ENCODE measurements at regions not wholly inside any gene's neighbourhood (a gene's known extent, or its start where the extent isn't known, plus 50 kb on each side); places are given as distances from the start of the nearest gene placed in this dataset.

DNA sequence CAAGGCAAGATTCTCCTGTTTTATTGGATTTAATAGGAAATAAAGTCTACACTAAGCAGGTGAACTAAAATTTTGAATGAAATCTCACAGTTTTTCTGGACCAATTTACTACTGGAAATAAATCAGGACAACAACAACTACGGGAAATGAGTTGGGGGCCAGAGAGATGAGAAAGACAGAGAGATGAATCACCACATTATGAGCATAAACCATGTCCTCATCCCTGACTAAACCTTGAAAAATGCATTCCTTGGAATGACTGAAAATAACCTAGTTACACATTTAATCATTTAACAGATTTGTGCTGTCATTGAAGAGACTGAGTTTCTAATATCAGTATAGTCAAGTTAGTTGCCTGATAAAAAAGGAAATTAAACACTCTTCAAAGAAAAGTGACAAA lies 608.4 kb upstream of the KCND2 start:
- intact Hi-C loops (cut with micrococcal nuclease) = no loop called here
- Mint-ChIP-seq H3K4me1 (ENCODE audit: insufficient read depth, unreplicated experiment) (no peaks in the 10 kb centered on the region), H3K4me3 (ENCODE audit: unreplicated experiment) (no peak overlapping the region), H3K27ac (ENCODE audit: low read depth, unreplicated experiment) (no peak overlapping the region), H3K36me3 (ENCODE audit: insufficient read depth, unreplicated experiment) (no peaks in the 10 kb centered on the region), H3K9me3 (ENCODE audit: unreplicated experiment) (no peaks in the 10 kb centered on the region), H3K27me3 (ENCODE audit: insufficient read depth, unreplicated experiment) (peaks cover 47% of the 10 kb centered on the region)
- DNase-seq (ENCODE audit: unreplicated experiment) = no peak
- no TSS peak for BruUV-seq (replicated peaks)
- POLR2A ChIA-PET = no interaction called here
- CTCF ChIA-PET = no interaction called here
- TF ChIP-seq, protein P1, sequence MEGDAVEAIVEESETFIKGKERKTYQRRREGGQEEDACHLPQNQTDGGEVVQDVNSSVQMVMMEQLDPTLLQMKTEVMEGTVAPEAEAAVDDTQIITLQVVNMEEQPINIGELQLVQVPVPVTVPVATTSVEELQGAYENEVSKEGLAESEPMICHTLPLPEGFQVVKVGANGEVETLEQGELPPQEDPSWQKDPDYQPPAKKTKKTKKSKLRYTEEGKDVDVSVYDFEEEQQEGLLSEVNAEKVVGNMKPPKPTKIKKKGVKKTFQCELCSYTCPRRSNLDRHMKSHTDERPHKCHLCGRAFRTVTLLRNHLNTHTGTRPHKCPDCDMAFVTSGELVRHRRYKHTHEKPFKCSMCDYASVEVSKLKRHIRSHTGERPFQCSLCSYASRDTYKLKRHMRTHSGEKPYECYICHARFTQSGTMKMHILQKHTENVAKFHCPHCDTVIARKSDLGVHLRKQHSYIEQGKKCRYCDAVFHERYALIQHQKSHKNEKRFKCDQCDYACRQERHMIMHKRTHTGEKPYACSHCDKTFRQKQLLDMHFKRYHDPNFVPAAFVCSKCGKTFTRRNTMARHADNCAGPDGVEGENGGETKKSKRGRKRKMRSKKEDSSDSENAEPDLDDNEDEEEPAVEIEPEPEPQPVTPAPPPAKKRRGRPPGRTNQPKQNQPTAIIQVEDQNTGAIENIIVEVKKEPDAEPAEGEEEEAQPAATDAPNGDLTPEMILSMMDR (IDR thresholded peaks at IDR 0.05; ENCODE audit: unreplicated experiment) = no peak

DNA sequence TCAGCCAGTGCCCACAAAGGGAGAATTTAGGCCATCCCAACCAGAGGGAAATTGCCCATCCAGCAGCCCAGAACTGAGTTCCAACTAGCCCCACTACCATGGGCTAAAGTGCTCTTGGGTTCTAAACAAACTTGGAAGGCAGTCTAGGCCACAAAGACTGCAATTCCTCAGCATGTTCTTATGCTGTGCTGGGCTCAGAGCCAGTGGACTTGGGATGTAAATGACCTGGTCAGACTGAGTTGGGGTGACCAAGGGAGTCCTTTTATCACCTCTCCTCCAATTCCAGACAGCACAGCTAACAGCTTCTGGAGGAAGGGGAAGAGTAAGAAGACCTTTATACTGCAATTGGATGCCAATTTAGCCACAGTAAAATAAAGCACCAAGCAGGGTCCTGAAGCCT lies 607.2 kb upstream of the KCND2 start:
- ChIA-PET POLR2A (no interaction called here), CTCF (no interaction called here)
- no peak for DNase-seq (ENCODE audit: unreplicated experiment)
- H3K4me3 Mint-ChIP-seq (ENCODE audit: unreplicated experiment) = no peak overlapping the region
- no peaks in the 10 kb centered on the region for H3K9me3 Mint-ChIP-seq (ENCODE audit: unreplicated experiment)
- H3K36me3 Mint-ChIP-seq (ENCODE audit: insufficient read depth, unreplicated experiment) = no peaks in the 10 kb centered on the region
- no TSS peak for BruUV-seq (replicated peaks)
- H3K27me3 Mint-ChIP-seq (ENCODE audit: insufficient read depth, unreplicated experiment) = peaks cover 59% of the 10 kb centered on the region
- H3K4me1 Mint-ChIP-seq (ENCODE audit: insufficient read depth, unreplicated experiment) = no peaks in the 10 kb centered on the region
- TF ChIP-seq, protein P1 (IDR thresholded peaks at IDR 0.05; ENCODE audit: unreplicated experiment) = no peak
- no peak overlapping the region for H3K27ac Mint-ChIP-seq (ENCODE audit: low read depth, unreplicated experiment)
- intact Hi-C loops (cut with micrococcal nuclease) = no loop called here

DNA sequence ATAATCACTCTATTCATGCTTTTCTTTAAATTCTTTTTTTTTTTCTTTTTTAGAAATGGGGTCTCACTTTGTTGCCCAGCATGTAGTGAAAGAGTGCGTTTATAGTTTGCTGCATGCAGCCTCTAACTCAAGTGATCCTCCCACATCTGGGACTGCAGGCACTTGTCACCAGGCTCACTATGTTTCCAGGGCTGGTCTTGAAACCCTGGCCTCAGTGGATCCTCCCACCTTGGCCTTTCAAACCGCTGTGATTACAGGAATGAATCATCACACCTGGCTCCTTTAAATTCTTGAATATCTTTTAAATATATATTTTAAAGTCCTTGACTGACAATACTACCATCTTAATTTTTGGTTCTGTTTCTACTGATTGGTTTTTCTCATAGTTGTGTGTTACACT lies 591.6 kb upstream of the KCND2 start:
- Mint-ChIP-seq H3K4me1 (ENCODE audit: insufficient read depth, unreplicated experiment) (no peaks in the 10 kb centered on the region), H3K27me3 (ENCODE audit: insufficient read depth, unreplicated experiment) (peaks cover 79% of the 10 kb centered on the region), H3K9me3 (ENCODE audit: unreplicated experiment) (no peaks in the 10 kb centered on the region), H3K4me3 (ENCODE audit: unreplicated experiment) (no peak overlapping the region), H3K27ac (ENCODE audit: low read depth, unreplicated experiment) (no peak overlapping the region), H3K36me3 (ENCODE audit: insufficient read depth, unreplicated experiment) (no peaks in the 10 kb centered on the region)
- TF ChIP-seq, protein P1 (IDR thresholded peaks at IDR 0.05; ENCODE audit: unreplicated experiment) = no peak
- ChIA-PET POLR2A (no interaction called here), CTCF (no interaction called here)
- DNase-seq (ENCODE audit: unreplicated experiment) = no peak
- no TSS peak for BruUV-seq (replicated peaks)
- intact Hi-C loops (cut with micrococcal nuclease) = no loop called here

DNA sequence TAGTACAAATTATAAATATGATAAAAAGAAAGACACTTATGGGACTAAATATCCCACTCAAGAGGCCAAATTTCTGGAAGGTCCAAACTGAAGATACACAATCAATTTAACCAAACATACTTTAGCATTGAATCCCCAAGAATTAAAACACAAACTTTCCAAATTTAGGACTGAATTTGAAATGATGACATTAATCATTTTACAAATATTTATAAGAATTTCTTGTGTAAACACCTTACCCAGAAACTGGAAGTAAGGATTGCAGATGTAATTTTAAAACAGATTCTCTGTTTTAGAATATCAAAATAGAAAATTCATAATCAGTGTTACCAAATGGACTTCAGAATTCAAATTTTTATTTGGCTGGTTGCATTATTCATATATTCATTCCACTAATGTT lies 588.2 kb upstream of the KCND2 start:
- CTCF ChIA-PET = no interaction called here
- POLR2A ChIA-PET = no interaction called here
- no peaks in the 10 kb centered on the region for H3K4me1 Mint-ChIP-seq (ENCODE audit: insufficient read depth, unreplicated experiment)
- no peak for DNase-seq (ENCODE audit: unreplicated experiment)
- no peaks in the 10 kb centered on the region for H3K36me3 Mint-ChIP-seq (ENCODE audit: insufficient read depth, unreplicated experiment)
- TF ChIP-seq, protein P1 (IDR thresholded peaks at IDR 0.05; ENCODE audit: unreplicated experiment) = no peak
- intact Hi-C loops (cut with micrococcal nuclease) = no loop called here
- peaks cover 69% of the 10 kb centered on the region for H3K27me3 Mint-ChIP-seq (ENCODE audit: insufficient read depth, unreplicated experiment)
- no peaks in the 10 kb centered on the region for H3K9me3 Mint-ChIP-seq (ENCODE audit: unreplicated experiment)
- H3K4me3 Mint-ChIP-seq (ENCODE audit: unreplicated experiment) = no peak overlapping the region
- H3K27ac Mint-ChIP-seq (ENCODE audit: low read depth, unreplicated experiment) = no peak overlapping the region
- BruUV-seq (replicated peaks) = no TSS peak

Data from MCF 10A (cell line).